Lung (tissue), 11 donors: ENCODE measurements at regions not wholly inside any gene's neighbourhood (a gene's known extent, or its start where the extent isn't known, plus 50 kb on each side); places are given as distances from the start of the nearest gene placed in this dataset.

Source experiments
- ATAC-seq: fragments of 200-7000 bp; cut with Tn5 transposase; one replicate; pipeline ENCODE4 v1.9.1; 2020; ENCODE audit warnings: moderate number of reproducible peaks; ENCODE audit not compliant: insufficient read depth, low FRiP score
- DNase-seq, 3 donors: peaks; one replicate each; pipeline ENCODE4 v3.0.0-alpha.2; 2013 to 2017
- H3K27ac ChIP-seq, 2 donors: one replicate each; pipeline ENCODE4 v1.5.1; 2013; ENCODE audit warnings: mild to moderate bottlenecking in 2 of 2, moderate library complexity in 2 of 2, control low read depth in 1 of 2, inconsistent platforms in 1 of 2, low read depth in 1 of 2, low read length in 1 of 2
- H3K27me3 ChIP-seq, 3 donors: one replicate each; pipeline ENCODE4 v1.5.1; 2013; ENCODE audit warnings: low read length in 2 of 3; ENCODE audit not compliant: control insufficient read depth in 3 of 3, insufficient read depth in 3 of 3
- H3K36me3 ChIP-seq, 4 donors: one replicate each; pipeline ENCODE4 v1.5.1; 2013; ENCODE audit warnings: low read length in 4 of 4, mild to moderate bottlenecking in 1 of 4, moderate library complexity in 1 of 4; ENCODE audit not compliant: control insufficient read depth in 4 of 4, insufficient read depth in 4 of 4
- H3K4me1 ChIP-seq, 5 donors: one replicate each; pipeline ENCODE4 v1.5.1; 2013; ENCODE audit warnings: low read length in 5 of 5, mild to moderate bottlenecking in 2 of 5, moderate library complexity in 1 of 5; ENCODE audit not compliant: control insufficient read depth in 5 of 5, insufficient read depth in 5 of 5
- H3K4me3 ChIP-seq: one replicate; pipeline ENCODE4 v1.5.1; 2013; ENCODE audit warnings: mild to moderate bottlenecking, control low read depth, moderate library complexity
- H3K9ac ChIP-seq, 2 donors: one replicate each; pipeline ENCODE4 v1.5.1; 2013; ENCODE audit warnings: low read length in 2 of 2, control low read depth in 1 of 2; ENCODE audit not compliant: insufficient read depth in 1 of 2
- H3K9me3 ChIP-seq, 4 donors: one replicate each; pipeline ENCODE4 v1.5.1; 2013; ENCODE audit warnings: low read length in 3 of 4, mild to moderate bottlenecking in 1 of 4, moderate library complexity in 1 of 4; ENCODE audit not compliant: control insufficient read depth in 4 of 4, insufficient read depth in 3 of 4
- CTCF ChIP-seq: IDR thresholded peaks from 2 replicates; pipeline ENCODE4 v1.5.1; 2012; ENCODE audit warnings: mild to moderate bottlenecking; ENCODE audit errors: control extremely low read depth, extremely low read depth
- WGBS, 2 donors: extraction: QIAGEN DNeasy Blood & Tissue Kit; methylation state at CpG; one replicate each; pipeline ENCODE4 v1.1.7; 2013; 5-methylcytosine and 5-hydroxymethylcytosine counted together
- donor health status: control.
- donor health status: control.
- donor health status: Bipolar disorder and iron deficiency.
- donor health status: healthy.
- donor health status: DM: yes; HTN: yes; CAD: no.

- 97% methylated on average over 7 of the region's 7 CpGs for WGBS, 2 donors
- TF ChIP-seq CTCF, result no peak
- H3K27ac ChIP-seq, result no peak overlapping the region
- DNase-seq (no peak), ATAC-seq (no peak)
- no peaks in the 10 kb centered on the region for H3K27me3 ChIP-seq
- no peak overlapping the region for H3K4me3 ChIP-seq
- no peak overlapping the region for H3K9ac ChIP-seq
- no peaks in the 10 kb centered on the region for H3K36me3 ChIP-seq
- peaks cover 0 to 1% (median 0%) of the 10 kb centered on the region in 4 donors for H3K9me3 ChIP-seq
- H3K4me1 ChIP-seq, result peaks cover 0 to 11% (median 0%) of the 10 kb centered on the region in 5 donors
These were observed 71.7 kb downstream of the TOMM20 start for GRCh38 chr1:235056937-235057336.

- Histone ChIP-seq H3K36me3 (no peaks in the 10 kb centered on the region), H3K9ac (no peak overlapping the region), H3K4me1 (peaks cover 0 to 3% (median 0%) of the 10 kb centered on the region in 5 donors), H3K27ac (no peak overlapping the region), H3K9me3 (peaks cover 0 to 1% (median 0%) of the 10 kb centered on the region in 4 donors), H3K4me3 (no peak overlapping the region), H3K27me3 (no peaks in the 10 kb centered on the region)
- WGBS, 2 donors, result 93 to 95% methylated on average over 13 of the region's 13 CpGs
- ATAC-seq (no peak), DNase-seq (no peak)
- TF ChIP-seq CTCF, result no peak
These were observed 73.7 kb downstream of the TOMM20 start for GRCh38 chr1:235054936-235055335.

- TF ChIP-seq CTCF, result no peak
- peaks cover 0 to 1% (median 0%) of the 10 kb centered on the region in 4 donors for H3K9me3 ChIP-seq
- H3K4me1 ChIP-seq, result peaks cover 0 to 3% (median 3%) of the 10 kb centered on the region in 5 donors
- H3K27ac ChIP-seq, result no peak overlapping the region
- H3K36me3 ChIP-seq, result no peaks in the 10 kb centered on the region
- WGBS, 2 donors, result 97% methylated on average over 11 of the region's 11 CpGs
- no peak overlapping the region for H3K9ac ChIP-seq
- DNase-seq, result no peak
- H3K4me3 ChIP-seq, result no peak overlapping the region
- ATAC-seq, result no peak
- H3K27me3 ChIP-seq, result no peaks in the 10 kb centered on the region
These were observed 74.2 kb downstream of the TOMM20 start for GRCh38 chr1:235054466-235054865.
